Naive B cell (primary cell): ENCODE measurements at regions not wholly inside any gene's neighbourhood (a gene's known extent, or its start where the extent isn't known, plus 50 kb on each side); places are given as distances from the start of the nearest gene placed in this dataset.

ENCODE experiments used
- ATAC-seq, 2 donors: fragments of 150-1000 bp; cut with Tn5 transposase; 2 replicates each; pipeline ENCODE4 v1.10.0; 2021; ENCODE audit warnings: low read depth in 2 of 2, mild to moderate bottlenecking in 2 of 2, moderate library complexity in 2 of 2
- DNase-seq: peaks from one replicate; pipeline ENCODE4 v3.0.0; 2022
- H3K27ac Mint-ChIP-seq, 6 donors: one replicate each; pipeline ENCODE4 v1.8.0; 2020 to 2022; ENCODE audit warnings: mild to moderate bottlenecking in 6 of 6, mixed read lengths in 6 of 6, moderate library complexity in 5 of 6, inconsistent platforms in 2 of 6
- H3K27me3 Mint-ChIP-seq, 3 donors: one replicate each; pipeline ENCODE4 v1.8.0; 2021 to 2022; ENCODE audit warnings: mixed read lengths in 3 of 3, mild to moderate bottlenecking in 1 of 3
- H3K36me3 Mint-ChIP-seq, 2 donors: one replicate each; pipeline ENCODE4 v1.8.0; 2020 to 2022; ENCODE audit warnings: mixed read lengths in 2 of 2, inconsistent platforms in 1 of 2, mild to moderate bottlenecking in 1 of 2
- H3K4me1 Mint-ChIP-seq, 3 donors: one replicate each; pipeline ENCODE4 v1.8.0; 2020 to 2022; ENCODE audit warnings: mixed read lengths in 3 of 3, inconsistent platforms in 1 of 3, mild to moderate bottlenecking in 1 of 3, moderate library complexity in 1 of 3
- H3K4me3 Mint-ChIP-seq, 8 donors: one replicate each; pipeline ENCODE4 v1.8.0; 2020 to 2022; ENCODE audit warnings: mild to moderate bottlenecking in 8 of 8, mixed read lengths in 8 of 8, moderate library complexity in 8 of 8, inconsistent platforms in 2 of 8
- H3K9me3 Mint-ChIP-seq, 7 donors: one replicate each; pipeline ENCODE4 v1.8.0; 2020 to 2022; ENCODE audit warnings: mixed read lengths in 7 of 7, mild to moderate bottlenecking in 5 of 7, inconsistent platforms in 2 of 7, moderate library complexity in 1 of 7

DNA sequence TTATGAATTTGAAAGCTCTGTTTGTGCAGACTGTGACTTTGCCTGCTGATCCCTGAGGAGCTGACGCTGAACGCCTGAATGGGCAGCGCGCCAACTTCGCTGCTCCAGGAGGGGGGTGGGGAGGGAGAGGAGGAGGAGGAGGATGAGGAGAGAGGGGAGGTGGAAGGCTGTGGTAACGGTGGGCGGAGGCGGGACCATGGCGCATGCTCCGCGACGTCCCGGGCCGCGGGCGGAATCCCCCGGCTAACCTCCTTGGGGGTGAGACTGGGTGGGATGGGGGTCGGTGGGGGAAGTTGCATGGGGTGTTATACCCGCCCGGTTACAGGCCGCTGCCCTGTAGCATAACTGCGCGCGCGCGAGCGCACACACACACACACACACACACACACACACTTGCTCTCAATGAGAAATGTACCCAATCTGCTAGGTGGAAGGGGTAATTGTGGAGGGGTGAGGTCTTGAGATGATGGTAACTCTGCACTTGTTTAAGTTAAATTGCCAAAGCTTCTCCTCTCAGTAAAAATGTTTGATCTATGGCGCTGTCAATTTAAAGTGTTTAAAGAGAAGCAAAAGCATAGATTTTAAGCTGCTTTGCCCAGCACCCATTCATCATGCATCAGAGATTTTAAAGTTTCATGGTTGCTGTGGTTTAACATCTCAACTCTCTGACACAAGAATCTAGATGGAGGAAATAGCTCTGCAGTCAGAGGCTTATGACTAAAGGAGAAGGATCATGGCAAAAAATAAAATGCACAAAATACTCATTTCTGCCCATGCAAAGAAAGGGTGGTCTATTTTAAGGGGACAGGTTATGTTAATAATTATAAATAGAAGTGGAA lies 76.6 kb upstream of the TBCA start:
- DNase-seq: peak; percentile 59
- Mint-ChIP-seq H3K9me3 (peaks cover 0 to 3% (median 0%) of the 10 kb centered on the region in 7 donors), H3K36me3 (no peaks in the 10 kb centered on the region), H3K27me3 (peaks cover 2 to 24% (median 13%) of the 10 kb centered on the region in 3 donors), H3K4me3 (peak overlapping the region; percentile 82 to 96 (median 90)), H3K27ac (peak overlapping the region; percentile 51 to 95 (median 94)), H3K4me1 (peaks cover 16 to 27% (median 26%) of the 10 kb centered on the region in 3 donors)
- ATAC-seq: peak; percentile 81 to 83

GRCh38 chr5:77852068-77852513 lies 76.0 kb upstream of the TBCA start:
- peaks cover 16 to 27% (median 26%) of the 10 kb centered on the region in 3 donors for H3K4me1 Mint-ChIP-seq
- peaks cover 0 to 3% (median 0%) of the 10 kb centered on the region in 7 donors for H3K9me3 Mint-ChIP-seq
- peak overlapping the region; percentile 50 to 95 (median 94) for H3K27ac Mint-ChIP-seq
- DNase-seq (no peak), ATAC-seq (no peak)
- no peaks in the 10 kb centered on the region for H3K36me3 Mint-ChIP-seq
- peaks cover under 1 to 23% (median 12%) of the 10 kb centered on the region in 3 donors for H3K27me3 Mint-ChIP-seq
- H3K4me3 Mint-ChIP-seq: peak overlapping the region; percentile 82 to 96 (median 90)

DNA sequence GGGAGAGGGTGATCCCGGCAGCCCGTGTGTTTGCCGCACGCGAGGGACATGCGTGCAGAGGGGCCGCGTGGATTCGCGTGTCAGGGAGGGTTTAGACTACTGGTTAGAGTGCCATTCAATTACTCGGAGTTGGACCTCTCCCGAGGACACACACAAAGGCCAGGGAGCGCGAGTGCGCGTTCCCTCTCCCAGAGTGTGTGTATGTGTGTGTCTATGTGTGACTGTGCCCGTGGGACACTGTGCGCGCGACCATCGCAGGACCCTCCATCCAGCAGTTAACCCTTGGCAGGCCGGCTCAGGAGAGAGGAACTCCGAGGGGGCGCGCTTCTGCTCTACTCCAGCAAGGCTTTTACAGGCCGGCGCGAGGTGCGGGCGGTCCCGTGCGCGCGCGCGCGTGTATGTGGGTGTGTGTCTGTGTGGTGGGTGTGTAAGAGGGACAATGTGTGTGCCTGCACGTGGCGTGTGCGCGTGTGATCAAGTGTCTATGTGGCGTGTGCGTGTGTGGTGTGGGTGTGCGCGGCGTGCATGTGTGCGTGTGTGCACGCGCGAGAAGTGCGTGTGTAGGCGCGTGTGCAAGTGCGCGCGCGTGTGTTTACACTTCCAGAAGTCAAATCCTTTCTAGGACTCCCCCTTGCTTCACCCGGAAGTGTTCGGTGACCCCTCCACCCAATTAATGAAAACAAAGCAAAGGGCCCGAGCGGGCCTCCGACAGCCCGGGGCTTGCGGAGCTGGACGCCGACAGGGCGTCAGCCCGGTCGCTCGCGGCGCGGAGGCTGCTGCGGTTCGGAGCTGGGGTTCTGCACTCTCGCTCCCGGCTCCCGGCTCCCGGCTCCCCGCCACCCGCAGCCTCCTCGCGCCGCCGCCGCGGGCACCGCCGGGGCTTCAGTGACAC lies 75.3 kb upstream of the TBCA start:
- H3K4me1 Mint-ChIP-seq: peaks cover 16 to 27% (median 26%) of the 10 kb centered on the region in 3 donors
- DNase-seq (peak; percentile 13), ATAC-seq (peak; percentile 5 to 8)
- peaks cover 0 to 3% (median 0%) of the 10 kb centered on the region in 7 donors for H3K9me3 Mint-ChIP-seq
- peaks cover 5 to 24% (median 19%) of the 10 kb centered on the region in 3 donors for H3K27me3 Mint-ChIP-seq
- no peaks in the 10 kb centered on the region for H3K36me3 Mint-ChIP-seq
- H3K4me3 Mint-ChIP-seq: peak overlapping the region; percentile 82 to 96 (median 90)
- H3K27ac Mint-ChIP-seq: peak overlapping the region in 3 of 6 donors; percentile 76 to 95 (median 94)

- DNase-seq: no peak
- Mint-ChIP-seq H3K36me3 (no peaks in the 10 kb centered on the region), H3K4me1 (peaks cover 12 to 27% (median 26%) of the 10 kb centered on the region in 3 donors), H3K27ac (peak overlapping the region in 2 of 6 donors; percentile 8 to 91), H3K4me3 (peak overlapping the region; percentile 62 to 96 (median 88)), H3K9me3 (peaks cover 0 to 3% (median 0%) of the 10 kb centered on the region in 7 donors), H3K27me3 (peaks cover 6 to 21% (median 13%) of the 10 kb centered on the region in 3 donors)
- no peak for ATAC-seq
These were observed 74.5 kb upstream of the TBCA start for GRCh38 chr5:77850536-77851175.

DNA sequence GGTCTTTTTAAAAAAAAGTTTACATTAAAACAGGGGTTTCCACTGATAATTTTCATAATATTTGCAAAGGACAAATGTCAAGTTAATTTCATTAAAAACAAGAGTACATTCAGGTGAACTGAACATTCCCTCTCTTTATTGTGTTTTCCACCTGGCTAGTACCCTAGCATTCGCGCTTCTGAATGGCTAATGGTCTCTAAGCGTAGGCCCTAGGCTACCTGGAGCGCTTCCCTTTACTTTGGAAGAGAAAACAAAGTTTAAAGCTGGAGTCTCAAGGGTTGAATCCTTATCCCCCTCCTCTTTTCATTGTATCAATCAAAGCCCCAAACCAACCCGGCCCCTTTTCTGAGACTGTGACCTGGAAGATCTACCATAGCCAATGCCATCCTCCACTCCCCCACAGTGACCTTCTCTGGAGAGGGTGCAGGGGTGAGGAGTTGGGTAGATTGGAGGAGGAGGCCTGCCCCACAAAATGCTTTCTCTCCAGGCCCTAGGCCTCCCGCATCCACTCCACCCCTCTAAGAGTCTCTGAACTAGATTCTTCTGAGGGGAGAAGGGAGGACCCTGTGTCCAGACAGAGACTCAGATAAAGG lies 73.3 kb upstream of the TBCA start:
- DNase-seq (no peak), ATAC-seq (no peak)
- H3K4me3 Mint-ChIP-seq: peak overlapping the region in 6 of 8 donors; percentile 35 to 88 (median 46)
- peak overlapping the region in 2 of 6 donors; percentile 39 to 47 for H3K27ac Mint-ChIP-seq
- H3K9me3 Mint-ChIP-seq: peaks cover 0 to 3% (median 0%) of the 10 kb centered on the region in 7 donors
- H3K4me1 Mint-ChIP-seq: peaks cover 18 to 35% (median 33%) of the 10 kb centered on the region in 3 donors
- H3K27me3 Mint-ChIP-seq: peaks cover 15 to 26% (median 22%) of the 10 kb centered on the region in 3 donors
- H3K36me3 Mint-ChIP-seq: no peaks in the 10 kb centered on the region

GRCh38 chr5:77847814-77848290 lies 71.7 kb upstream of the TBCA start:
- ATAC-seq: no peak
- DNase-seq: no peak
- peak overlapping the region in 3 of 8 donors; percentile 28 to 69 (median 32) for H3K4me3 Mint-ChIP-seq
- peaks cover 0 to 3% (median 0%) of the 10 kb centered on the region in 7 donors for H3K9me3 Mint-ChIP-seq
- H3K27me3 Mint-ChIP-seq: peaks cover 27 to 38% (median 29%) of the 10 kb centered on the region in 3 donors
- peaks cover 11 to 30% (median 30%) of the 10 kb centered on the region in 3 donors for H3K4me1 Mint-ChIP-seq
- no peak overlapping the region for H3K27ac Mint-ChIP-seq
- no peaks in the 10 kb centered on the region for H3K36me3 Mint-ChIP-seq

DNA sequence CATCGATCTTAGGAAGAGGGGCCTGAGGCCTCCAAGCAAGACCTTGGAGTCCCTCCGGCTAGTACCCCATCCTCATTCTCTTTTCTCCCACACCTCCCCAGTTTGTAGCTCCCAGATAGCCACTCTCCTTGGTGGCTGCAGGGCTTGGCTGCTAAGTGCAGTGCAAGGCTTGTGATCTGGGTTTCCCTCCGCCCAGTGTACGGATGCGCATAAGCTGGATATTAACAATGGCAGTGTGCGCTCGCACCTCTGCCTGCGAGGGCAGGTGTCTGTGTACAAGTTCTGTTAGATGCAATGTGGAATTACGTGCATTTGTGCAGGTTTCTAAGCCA lies 71.0 kb upstream of the TBCA start:
- Mint-ChIP-seq H3K36me3 (no peaks in the 10 kb centered on the region), H3K4me3 (no peak overlapping the region), H3K27ac (no peak overlapping the region), H3K27me3 (peaks cover 33 to 41% (median 34%) of the 10 kb centered on the region in 3 donors), H3K4me1 (peaks cover 9 to 27% (median 22%) of the 10 kb centered on the region in 3 donors), H3K9me3 (peaks cover 0 to 3% (median 0%) of the 10 kb centered on the region in 7 donors)
- ATAC-seq (no peak), DNase-seq (no peak)

- Mint-ChIP-seq H3K27me3 (peaks cover 38 to 46% (median 39%) of the 10 kb centered on the region in 3 donors), H3K36me3 (no peaks in the 10 kb centered on the region), H3K4me1 (peaks cover 9 to 22% (median 21%) of the 10 kb centered on the region in 3 donors), H3K27ac (no peak overlapping the region), H3K4me3 (peak overlapping the region in 1 of 8 donors; percentile 37), H3K9me3 (peaks cover 0 to 3% (median 0%) of the 10 kb centered on the region in 7 donors)
- ATAC-seq (no peak), DNase-seq (no peak)
These were observed 70.4 kb upstream of the TBCA start for GRCh38 chr5:77846422-77847128.

- Mint-ChIP-seq H3K4me3 (peak overlapping the region; percentile 67 to 91 (median 88)), H3K36me3 (no peaks in the 10 kb centered on the region), H3K9me3 (no peaks in the 10 kb centered on the region), H3K27ac (no peak overlapping the region), H3K4me1 (peaks cover 9 to 13% (median 12%) of the 10 kb centered on the region in 3 donors), H3K27me3 (peaks cover 42 to 50% (median 43%) of the 10 kb centered on the region in 3 donors)
- DNase-seq (no peak), ATAC-seq (no peak)
These were observed 69.1 kb upstream of the TBCA start for GRCh38 chr5:77845324-77845646.

GRCh38 chr5:77844623-77845323 lies 68.6 kb upstream of the TBCA start:
- peaks cover 42 to 50% (median 43%) of the 10 kb centered on the region in 3 donors for H3K27me3 Mint-ChIP-seq
- DNase-seq: no peak
- peak; percentile 51 to 52 for ATAC-seq
- H3K4me1 Mint-ChIP-seq: peaks cover 9 to 13% (median 12%) of the 10 kb centered on the region in 3 donors
- H3K9me3 Mint-ChIP-seq: no peaks in the 10 kb centered on the region
- H3K36me3 Mint-ChIP-seq: no peaks in the 10 kb centered on the region
- peak overlapping the region in 1 of 6 donors; percentile 43 for H3K27ac Mint-ChIP-seq
- H3K4me3 Mint-ChIP-seq: peak overlapping the region; percentile 67 to 91 (median 88)

- Mint-ChIP-seq H3K27me3 (peaks cover 42 to 50% (median 43%) of the 10 kb centered on the region in 3 donors), H3K36me3 (no peaks in the 10 kb centered on the region), H3K4me3 (peak overlapping the region; percentile 67 to 91 (median 88)), H3K4me1 (peaks cover 9 to 13% (median 12%) of the 10 kb centered on the region in 3 donors), H3K9me3 (no peaks in the 10 kb centered on the region), H3K27ac (no peak overlapping the region)
- DNase-seq (no peak), ATAC-seq (peak; percentile 20 to 25)
These were observed 68.2 kb upstream of the TBCA start for GRCh38 chr5:77844373-77844622.
